ENCODE measurements at regions not wholly inside any gene's neighbourhood (a gene's known extent, or its start where the extent isn't known, plus 50 kb on each side); places are given as distances from the start of the nearest gene placed in this dataset.

DNA sequence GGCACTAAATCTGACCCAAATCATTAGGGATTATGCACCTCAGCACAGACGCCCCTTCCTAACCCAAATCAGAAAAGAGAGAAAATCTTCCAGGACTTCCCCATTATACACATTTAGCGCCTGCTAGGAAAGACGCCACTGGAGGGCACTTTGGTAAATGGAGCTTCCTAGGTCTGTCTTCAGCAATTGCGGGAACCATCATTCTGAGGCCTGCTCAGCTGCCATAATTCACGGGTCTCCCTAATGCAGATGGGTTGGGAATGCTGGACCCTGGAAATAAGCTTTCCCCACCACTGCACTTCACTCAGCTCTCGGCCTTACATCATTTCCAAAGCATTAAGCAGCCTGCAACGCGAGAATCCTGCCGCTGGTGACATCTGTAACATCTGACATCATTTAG, 86.2 kb upstream of the OPCML start:
- Histone ChIP-seq H3K9ac (ENCODE audit: low read length) (no peak overlapping the region), H2AFZ (ENCODE audit: low read depth, low read length) (no peak overlapping the region)

DNA sequence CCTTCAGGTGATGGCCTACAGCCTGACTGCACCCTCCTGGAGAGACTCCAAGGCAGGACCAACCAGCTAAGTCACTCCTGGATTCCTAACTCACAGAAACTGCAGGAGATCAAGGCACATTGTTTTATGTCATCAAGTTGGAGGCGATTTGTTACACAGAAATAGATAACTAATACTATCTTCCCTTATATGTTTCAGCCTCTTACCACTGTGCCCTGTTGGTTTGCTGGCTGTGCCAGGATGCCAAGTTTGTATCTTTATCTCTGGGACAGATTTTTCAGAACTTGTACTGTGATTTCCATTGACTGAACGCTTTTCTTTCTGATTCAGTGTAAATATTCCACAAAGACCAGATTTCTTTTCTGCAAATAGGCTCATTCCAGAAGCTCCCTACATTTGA, 76.2 kb upstream of the OPCML start:
- TF ChIP-seq MXI1 (conservative IDR thresholded peaks at IDR 0.05; ENCODE audit: poor library complexity, severe bottlenecking) (no peak), EP300 (conservative IDR thresholded peaks at IDR 0.05; ENCODE audit: poor library complexity, severe bottlenecking) (no peak), SMC3 (conservative IDR thresholded peaks at IDR 0.05; ENCODE audit: poor library complexity) (no peak)
- TF ChIP-seq, protein P1, sequence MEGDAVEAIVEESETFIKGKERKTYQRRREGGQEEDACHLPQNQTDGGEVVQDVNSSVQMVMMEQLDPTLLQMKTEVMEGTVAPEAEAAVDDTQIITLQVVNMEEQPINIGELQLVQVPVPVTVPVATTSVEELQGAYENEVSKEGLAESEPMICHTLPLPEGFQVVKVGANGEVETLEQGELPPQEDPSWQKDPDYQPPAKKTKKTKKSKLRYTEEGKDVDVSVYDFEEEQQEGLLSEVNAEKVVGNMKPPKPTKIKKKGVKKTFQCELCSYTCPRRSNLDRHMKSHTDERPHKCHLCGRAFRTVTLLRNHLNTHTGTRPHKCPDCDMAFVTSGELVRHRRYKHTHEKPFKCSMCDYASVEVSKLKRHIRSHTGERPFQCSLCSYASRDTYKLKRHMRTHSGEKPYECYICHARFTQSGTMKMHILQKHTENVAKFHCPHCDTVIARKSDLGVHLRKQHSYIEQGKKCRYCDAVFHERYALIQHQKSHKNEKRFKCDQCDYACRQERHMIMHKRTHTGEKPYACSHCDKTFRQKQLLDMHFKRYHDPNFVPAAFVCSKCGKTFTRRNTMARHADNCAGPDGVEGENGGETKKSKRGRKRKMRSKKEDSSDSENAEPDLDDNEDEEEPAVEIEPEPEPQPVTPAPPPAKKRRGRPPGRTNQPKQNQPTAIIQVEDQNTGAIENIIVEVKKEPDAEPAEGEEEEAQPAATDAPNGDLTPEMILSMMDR (IDR thresholded peaks at IDR 0.05; ENCODE audit: poor library complexity, severe bottlenecking): no peak
- TF ChIP-seq, protein P2, sequence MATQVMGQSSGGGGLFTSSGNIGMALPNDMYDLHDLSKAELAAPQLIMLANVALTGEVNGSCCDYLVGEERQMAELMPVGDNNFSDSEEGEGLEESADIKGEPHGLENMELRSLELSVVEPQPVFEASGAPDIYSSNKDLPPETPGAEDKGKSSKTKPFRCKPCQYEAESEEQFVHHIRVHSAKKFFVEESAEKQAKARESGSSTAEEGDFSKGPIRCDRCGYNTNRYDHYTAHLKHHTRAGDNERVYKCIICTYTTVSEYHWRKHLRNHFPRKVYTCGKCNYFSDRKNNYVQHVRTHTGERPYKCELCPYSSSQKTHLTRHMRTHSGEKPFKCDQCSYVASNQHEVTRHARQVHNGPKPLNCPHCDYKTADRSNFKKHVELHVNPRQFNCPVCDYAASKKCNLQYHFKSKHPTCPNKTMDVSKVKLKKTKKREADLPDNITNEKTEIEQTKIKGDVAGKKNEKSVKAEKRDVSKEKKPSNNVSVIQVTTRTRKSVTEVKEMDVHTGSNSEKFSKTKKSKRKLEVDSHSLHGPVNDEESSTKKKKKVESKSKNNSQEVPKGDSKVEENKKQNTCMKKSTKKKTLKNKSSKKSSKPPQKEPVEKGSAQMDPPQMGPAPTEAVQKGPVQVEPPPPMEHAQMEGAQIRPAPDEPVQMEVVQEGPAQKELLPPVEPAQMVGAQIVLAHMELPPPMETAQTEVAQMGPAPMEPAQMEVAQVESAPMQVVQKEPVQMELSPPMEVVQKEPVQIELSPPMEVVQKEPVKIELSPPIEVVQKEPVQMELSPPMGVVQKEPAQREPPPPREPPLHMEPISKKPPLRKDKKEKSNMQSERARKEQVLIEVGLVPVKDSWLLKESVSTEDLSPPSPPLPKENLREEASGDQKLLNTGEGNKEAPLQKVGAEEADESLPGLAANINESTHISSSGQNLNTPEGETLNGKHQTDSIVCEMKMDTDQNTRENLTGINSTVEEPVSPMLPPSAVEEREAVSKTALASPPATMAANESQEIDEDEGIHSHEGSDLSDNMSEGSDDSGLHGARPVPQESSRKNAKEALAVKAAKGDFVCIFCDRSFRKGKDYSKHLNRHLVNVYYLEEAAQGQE (IDR thresholded peaks at IDR 0.05; ENCODE audit: borderline replicate concordance): no peak
- Histone ChIP-seq H4K20me1 (ENCODE audit: insufficient read depth) (no peaks in the 10 kb centered on the region), H3K27me3 (ENCODE audit: insufficient read depth, low read depth, low read length) (no peaks in the 10 kb centered on the region)

More for the DNA sequence above, 86.2 kb upstream of the OPCML start:
- no peaks in the 10 kb centered on the region for H3K36me3 ChIP-seq (ENCODE audit: insufficient read depth, low read length)
- TF ChIP-seq SMC3 (conservative IDR thresholded peaks at IDR 0.05; ENCODE audit: poor library complexity) (no peak), TAF1 (IDR thresholded peaks at IDR 0.05; ENCODE audit: low read depth) (no peak), EZH2 (IDR thresholded peaks at IDR 0.05; ENCODE audit: borderline replicate concordance, insufficient read depth, low read length, poor library complexity, severe bottlenecking) (no peak), MXI1 (conservative IDR thresholded peaks at IDR 0.05; ENCODE audit: poor library complexity, severe bottlenecking) (no peak), RAD21 (conservative IDR thresholded peaks at IDR 0.05) (no peak), EP300 (conservative IDR thresholded peaks at IDR 0.05; ENCODE audit: poor library complexity, severe bottlenecking) (no peak), POLR2AphosphoS5 (IDR thresholded peaks at IDR 0.05) (no peak)
- TF ChIP-seq, protein P1 (IDR thresholded peaks at IDR 0.05; ENCODE audit: poor library complexity, severe bottlenecking): no peak
- TF ChIP-seq, protein P2 (IDR thresholded peaks at IDR 0.05; ENCODE audit: borderline replicate concordance): no peak
- no peaks in the 10 kb centered on the region for H3K9me3 ChIP-seq (ENCODE audit: low read length)
- no peak overlapping the region for H3K4me2 ChIP-seq (ENCODE audit: low read length)
- H3F3A ChIP-seq (ENCODE audit: insufficient read depth, low read length, poor library complexity, severe bottlenecking): no peaks in the 10 kb centered on the region
- no peaks in the 10 kb centered on the region for H3K79me2 ChIP-seq (replicated peaks; ENCODE audit: insufficient read depth, low read length)
- H3K27me3 ChIP-seq (ENCODE audit: insufficient read depth, low read depth, low read length): no peaks in the 10 kb centered on the region
- H3K27ac ChIP-seq (ENCODE audit: low read length): no peak overlapping the region
- H3K4me3 ChIP-seq (ENCODE audit: low read length): no peak overlapping the region
- no peaks in the 10 kb centered on the region for H4K20me1 ChIP-seq (ENCODE audit: insufficient read depth)
- H3K9me2 ChIP-seq (ENCODE audit: insufficient read depth, low read length): no peaks in the 10 kb centered on the region

More for the DNA sequence above, 76.2 kb upstream of the OPCML start:
- Histone ChIP-seq H3K27ac (ENCODE audit: low read length) (no peak overlapping the region), H3K36me3 (ENCODE audit: insufficient read depth, low read length) (no peaks in the 10 kb centered on the region), H3K9me2 (ENCODE audit: insufficient read depth, low read length) (no peaks in the 10 kb centered on the region), H3F3A (ENCODE audit: insufficient read depth, low read length, poor library complexity, severe bottlenecking) (no peaks in the 10 kb centered on the region), H3K9ac (ENCODE audit: low read length) (no peak overlapping the region), H3K4me3 (ENCODE audit: low read length) (no peak overlapping the region), H3K9me3 (ENCODE audit: low read length) (no peaks in the 10 kb centered on the region), H3K4me2 (ENCODE audit: low read length) (no peak overlapping the region), H3K79me2 (replicated peaks; ENCODE audit: insufficient read depth, low read length) (no peaks in the 10 kb centered on the region), H2AFZ (ENCODE audit: low read depth, low read length) (no peak overlapping the region)

Data from neural cell (in vitro differentiated cells).